ENCODE measurements at regions not wholly inside any gene's neighbourhood (a gene's known extent, or its start where the extent isn't known, plus 50 kb on each side); places are given as distances from the start of the nearest gene placed in this dataset.

GRCh38 chr5:168054091-168054490 lies 237.4 kb upstream of the WWC1 start:
- DNase-seq: no peak

DNA sequence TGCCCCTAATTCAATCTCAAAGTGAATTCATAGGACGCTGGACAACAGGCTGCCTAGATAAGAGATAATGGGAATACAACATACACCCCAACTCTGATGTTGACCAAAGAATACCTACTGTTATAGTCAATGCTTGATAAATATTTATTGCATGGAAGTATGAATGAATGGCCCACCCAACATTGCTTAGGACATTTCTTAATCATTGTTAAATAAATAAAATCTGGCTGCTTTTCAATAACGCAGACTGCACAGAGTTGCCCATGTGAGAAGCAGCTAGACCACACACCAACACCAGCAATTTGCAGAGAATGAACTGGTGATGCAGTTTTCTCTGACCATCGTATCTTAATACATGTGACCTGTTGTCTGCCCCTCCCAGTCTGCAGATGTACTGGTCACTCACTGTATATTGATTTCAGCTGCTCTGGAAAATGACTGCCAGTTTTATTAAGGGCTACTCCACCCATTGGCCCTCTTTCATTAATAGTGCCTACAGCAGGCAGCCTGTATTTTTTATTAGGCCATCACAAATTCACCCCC lies 236.2 kb upstream of the WWC1 start:
- no peak for DNase-seq

- DNase-seq: no peak
Measured at GRCh38 chr5:168055961-168056360, 235.5 kb upstream of the WWC1 start.

- DNase-seq: no peak
Measured at GRCh38 chr5:168056499-168057182, 234.8 kb upstream of the WWC1 start.

DNA sequence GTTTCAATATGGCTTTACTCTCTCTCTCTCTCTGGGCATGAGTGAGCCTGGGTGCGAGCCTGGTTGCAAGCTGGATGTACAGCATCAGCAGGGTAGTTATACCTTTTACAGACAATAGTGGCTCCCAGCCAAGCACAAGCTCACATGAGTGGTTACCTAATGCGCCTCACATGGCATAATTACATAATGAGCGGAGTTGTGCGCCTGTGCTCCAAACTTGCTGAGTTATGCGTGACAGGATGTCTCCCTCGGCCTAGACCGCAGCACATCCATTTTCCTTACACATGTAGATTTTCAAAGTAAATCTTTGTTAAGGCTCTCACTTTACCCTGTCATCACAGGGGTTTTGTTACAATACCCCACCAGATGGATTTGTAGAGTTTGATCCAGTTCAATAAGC lies 233.5 kb upstream of the WWC1 start:
- no peak for DNase-seq

DNA sequence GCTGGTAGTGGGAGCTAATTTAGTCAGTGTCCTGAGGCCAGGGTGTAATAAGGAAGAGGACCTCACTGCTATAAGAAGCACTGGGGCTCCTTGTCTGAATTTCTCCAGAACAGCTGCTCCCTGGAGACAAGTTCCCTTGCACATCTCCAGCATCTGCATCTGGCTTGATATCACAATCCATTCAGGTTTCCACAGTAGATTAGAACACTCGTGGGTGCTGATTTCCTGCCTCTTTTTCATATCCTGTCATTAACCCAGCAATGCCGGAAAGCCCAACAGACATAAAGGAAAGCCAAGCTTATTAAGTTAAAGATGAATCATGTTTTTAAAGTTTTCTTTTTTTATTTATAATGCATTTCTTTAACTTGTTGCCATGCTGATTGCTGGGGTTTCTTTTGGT lies 232.3 kb upstream of the WWC1 start:
- DNase-seq: no peak

DNA sequence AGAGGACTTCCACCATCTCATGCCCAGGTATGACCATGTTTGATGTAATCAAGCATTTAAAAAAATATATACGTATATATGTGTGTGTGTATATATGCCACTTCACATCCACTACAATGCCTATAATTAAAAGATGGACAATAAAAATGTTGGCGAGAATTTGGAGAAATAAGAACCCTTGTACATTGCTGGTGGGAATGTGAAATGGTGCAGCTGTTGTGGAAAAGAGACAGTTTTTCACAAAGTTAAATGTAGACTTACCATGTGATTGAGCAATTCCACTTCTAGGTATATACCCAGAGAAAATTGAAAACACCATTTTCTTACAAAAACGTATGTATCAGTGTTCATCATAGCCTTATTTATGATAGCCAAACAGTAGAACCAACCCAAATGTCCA lies 229.2 kb upstream of the WWC1 start:
- no peak for DNase-seq

- DNase-seq: no peak
Measured at GRCh38 chr5:168064457-168064856, 227.0 kb upstream of the WWC1 start.

DNA sequence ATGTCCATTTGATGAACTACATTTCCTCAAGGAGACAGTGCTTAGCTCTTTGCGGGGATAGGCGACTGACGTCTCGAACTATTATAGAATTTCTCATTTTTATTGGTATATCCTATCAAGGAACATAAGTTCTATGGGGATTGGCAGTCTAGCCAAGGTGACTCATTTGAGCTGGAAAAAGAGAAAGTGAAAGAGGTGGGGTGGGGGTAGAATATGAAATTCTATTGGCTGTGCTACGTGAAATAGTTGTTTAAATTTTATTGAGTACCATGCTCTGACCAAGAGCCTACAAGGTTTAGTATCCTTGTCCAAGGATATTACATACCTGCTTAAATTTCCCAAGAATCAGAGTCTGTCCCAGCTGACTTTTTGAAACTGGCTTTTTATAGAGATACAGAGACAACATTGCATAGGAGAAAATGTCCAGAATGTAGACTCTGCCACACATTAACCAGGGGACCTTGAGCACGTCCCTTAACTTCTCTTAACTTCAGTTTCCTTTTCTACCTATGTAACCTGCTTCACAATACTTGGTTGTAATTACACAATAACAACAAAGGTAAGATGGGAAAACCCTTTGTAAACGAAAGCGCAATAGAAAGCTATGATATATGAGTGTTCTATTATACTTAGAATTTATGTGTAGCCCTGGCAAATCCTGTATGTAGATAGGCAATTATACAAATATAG lies 226.4 kb upstream of the WWC1 start:
- DNase-seq: no peak

DNA sequence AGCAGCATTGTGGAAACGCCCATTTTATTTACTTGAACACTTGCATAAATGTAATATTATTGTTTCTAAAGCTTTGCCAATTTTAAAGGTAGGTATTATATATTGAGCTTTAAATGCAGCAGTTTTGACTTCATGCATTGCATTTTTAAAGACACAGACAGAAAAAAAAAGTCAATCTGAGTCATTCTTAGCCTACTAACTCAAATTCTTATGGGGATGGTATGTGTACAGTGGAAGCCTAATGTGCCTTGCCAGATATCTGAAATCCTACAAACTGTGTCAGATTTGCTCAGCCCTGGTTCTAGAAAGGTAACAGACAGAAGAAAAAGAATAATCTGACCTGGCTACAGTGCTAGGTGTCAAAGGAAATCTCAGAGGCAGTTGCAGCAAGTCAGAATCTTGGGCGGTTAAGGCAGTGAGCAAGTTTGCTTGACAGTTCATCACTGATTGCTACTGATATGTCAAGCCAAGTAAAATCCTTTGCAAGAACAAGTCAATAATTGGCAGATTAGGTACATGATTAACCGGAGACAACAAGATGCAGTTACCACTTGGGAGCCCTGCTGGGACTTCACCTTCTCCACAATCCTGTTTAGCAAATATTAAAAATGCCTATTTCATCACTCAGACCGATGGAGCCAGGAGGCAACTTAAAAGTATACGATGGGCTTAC lies 224.8 kb upstream of the WWC1 start:
- no peak for DNase-seq

DNA sequence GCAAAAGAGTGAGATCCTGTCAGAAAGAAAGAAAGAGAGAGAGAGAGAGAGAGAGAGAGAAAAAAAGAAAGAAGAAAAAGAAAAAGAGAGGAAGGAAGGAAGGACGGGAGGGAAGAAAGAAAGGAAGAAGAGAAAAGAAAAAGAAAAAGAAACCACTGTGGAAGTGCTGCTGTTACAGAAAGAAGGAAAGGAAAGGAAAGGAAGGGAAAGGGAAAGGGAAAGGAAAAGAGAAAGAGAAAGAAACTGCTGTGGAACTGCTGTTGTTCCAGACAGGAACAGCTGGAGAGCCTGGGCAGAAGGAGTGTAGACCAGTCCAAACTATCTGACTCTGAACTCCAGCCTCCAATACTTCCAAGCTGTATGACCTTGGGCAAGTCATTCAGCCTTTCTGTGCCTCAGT lies 220.7 kb upstream of the WWC1 start:
- no peak for DNase-seq

GRCh38 chr5:168072665-168073064 lies 218.8 kb upstream of the WWC1 start:
- no peak for DNase-seq

DNA sequence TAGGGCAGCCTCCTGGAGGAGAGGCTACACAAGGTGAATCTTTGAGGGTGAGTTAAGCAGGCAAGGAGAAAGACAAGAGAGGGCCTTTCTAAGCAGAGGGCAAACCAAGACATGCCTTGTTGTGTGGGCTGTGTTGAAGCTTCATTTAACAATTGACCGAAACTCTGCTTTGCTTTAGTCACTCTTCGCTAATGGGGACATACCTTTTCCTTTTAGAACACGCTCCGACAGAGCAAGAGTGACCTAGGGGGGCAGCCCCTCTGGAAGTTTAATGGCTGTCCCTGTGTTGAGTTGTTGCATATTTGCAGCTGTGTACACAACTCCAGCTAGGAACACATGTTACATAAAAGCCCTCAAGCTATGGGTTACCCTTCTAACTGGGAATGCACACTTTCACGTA lies 218.1 kb upstream of the WWC1 start:
- DNase-seq: no peak

- no peak for DNase-seq
Measured at GRCh38 chr5:168073991-168074800, 217.2 kb upstream of the WWC1 start.

DNA sequence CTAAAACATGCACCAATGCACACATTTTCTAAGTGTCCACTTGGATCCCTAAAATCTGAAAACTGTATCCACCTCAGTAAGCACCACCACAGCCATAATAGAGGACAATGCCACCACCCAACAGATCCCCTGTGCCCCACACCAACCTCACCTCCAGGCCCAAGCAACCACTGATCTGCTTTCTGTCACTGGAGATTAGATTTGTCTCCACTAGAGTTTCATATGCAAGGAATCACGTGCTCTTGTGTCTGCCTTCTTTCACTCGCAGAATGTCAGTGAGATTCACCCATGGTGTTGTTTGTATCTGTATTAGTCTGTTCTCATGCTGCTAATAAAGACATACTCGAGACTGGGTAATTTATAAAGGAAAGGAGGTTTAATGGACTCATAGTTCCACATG lies 216.1 kb upstream of the WWC1 start:
- DNase-seq: no peak

- peak; percentile 37 for DNase-seq
Measured at GRCh38 chr5:168076561-168076991, 214.9 kb upstream of the WWC1 start.

DNA sequence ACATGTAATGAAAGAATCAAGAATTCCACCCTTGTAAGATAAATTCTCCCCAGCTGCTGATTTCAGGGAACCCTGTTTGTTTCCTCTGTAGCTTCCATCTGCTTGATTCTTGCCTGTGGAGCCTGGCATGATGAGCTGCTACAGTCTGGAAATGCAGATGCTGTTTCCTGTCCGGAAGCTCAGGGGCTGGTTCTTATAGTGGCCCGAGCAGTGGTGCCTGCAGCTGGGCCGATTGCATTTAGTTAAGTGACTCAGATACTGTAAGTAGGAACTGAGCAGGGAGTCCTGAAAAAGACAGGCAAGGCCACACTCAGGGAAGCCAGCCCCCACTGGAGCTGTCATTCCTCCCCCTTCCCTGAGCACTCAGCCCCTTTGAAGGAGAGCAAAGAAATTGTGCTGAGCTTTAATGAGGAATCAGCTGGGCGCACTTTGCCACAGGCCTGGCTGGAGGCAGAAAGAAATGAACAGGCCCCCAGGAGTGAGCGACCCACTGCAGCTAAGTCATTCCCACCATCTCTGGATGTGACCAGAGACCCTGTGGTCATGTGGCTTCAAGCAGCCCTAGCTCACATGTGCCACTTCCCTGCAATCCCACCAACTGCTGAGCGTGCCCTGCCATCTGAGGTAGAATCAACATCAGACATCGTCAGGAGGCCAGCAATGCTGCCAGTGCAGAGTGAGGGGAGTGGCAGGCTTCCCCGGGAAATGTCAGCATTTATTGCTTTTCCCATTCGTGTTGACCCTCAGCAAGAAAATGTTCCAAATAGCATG lies 206.0 kb upstream of the WWC1 start:
- peak; percentile 72 for DNase-seq

GRCh38 chr5:168086104-168086610 lies 205.3 kb upstream of the WWC1 start:
- no peak for DNase-seq

GRCh38 chr5:168086746-168087145 lies 204.7 kb upstream of the WWC1 start:
- no peak for DNase-seq

DNA sequence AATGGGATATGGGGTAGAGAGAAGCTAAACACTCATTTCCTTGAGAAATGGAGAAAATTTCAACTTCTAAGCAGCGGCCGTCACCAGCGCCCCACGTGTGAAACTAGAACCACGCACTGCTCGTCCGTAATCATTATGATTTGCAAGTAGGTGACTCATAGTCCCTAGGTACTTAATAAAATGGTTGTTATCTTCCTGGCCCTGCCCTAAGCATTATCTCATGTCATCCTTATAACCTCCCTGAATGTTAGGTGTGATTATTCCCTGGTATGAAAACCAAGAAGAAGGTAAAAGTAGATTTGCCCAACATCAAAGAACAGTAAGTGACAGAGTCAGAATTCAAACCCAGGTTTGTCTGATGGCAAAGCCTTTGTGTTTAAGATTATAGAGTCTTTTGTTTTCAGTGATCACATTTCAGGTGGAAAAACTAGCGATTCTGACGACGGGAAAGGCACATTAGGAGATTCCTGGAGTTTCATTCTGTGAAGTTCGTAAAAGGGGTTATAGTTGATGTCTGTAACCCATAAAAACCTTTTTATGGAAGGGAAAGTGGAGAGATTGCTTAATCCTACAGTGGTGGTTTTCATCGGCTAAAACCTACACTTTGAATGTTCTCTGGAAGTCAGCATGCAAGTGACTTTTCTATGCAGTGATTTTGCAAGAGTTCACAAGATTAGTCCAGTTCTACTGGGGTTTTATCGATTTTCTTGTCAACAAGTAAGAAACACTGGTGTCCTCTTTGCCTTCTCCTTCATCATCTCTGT lies 202.9 kb upstream of the WWC1 start:
- DNase-seq: no peak

GRCh38 chr5:168089201-168089887 lies 202.1 kb upstream of the WWC1 start:
- DNase-seq: no peak
